ENCODE measurements at regions not wholly inside any gene's neighbourhood (a gene's known extent, or its start where the extent isn't known, plus 50 kb on each side); places are given as distances from the start of the nearest gene placed in this dataset.

DNA sequence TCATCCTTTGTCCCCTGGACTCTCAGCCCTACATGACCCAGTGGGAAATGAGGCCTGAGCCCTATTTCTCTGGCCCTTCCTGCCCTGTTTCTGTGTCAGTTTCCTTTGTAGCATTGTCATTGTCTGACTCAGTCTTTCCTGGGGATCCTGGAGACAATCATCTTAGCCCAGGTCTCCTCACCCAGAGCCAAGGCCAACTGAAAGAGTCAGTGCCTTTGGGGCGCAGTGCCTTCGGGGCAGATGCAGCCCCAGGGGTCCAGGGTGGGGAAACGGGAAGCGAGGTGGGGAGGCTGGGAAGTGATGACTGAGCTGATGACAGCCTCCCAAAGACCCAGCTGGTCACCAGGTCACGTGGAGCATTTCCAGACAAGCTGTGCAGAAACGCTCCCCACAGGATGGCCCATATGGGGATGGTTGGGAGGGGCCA lies 93.3 kb upstream of the SULF2 start:
- TF ChIP-seq, protein P1, sequence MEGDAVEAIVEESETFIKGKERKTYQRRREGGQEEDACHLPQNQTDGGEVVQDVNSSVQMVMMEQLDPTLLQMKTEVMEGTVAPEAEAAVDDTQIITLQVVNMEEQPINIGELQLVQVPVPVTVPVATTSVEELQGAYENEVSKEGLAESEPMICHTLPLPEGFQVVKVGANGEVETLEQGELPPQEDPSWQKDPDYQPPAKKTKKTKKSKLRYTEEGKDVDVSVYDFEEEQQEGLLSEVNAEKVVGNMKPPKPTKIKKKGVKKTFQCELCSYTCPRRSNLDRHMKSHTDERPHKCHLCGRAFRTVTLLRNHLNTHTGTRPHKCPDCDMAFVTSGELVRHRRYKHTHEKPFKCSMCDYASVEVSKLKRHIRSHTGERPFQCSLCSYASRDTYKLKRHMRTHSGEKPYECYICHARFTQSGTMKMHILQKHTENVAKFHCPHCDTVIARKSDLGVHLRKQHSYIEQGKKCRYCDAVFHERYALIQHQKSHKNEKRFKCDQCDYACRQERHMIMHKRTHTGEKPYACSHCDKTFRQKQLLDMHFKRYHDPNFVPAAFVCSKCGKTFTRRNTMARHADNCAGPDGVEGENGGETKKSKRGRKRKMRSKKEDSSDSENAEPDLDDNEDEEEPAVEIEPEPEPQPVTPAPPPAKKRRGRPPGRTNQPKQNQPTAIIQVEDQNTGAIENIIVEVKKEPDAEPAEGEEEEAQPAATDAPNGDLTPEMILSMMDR (IDR thresholded peaks at IDR 0.05) = no peak

DNA sequence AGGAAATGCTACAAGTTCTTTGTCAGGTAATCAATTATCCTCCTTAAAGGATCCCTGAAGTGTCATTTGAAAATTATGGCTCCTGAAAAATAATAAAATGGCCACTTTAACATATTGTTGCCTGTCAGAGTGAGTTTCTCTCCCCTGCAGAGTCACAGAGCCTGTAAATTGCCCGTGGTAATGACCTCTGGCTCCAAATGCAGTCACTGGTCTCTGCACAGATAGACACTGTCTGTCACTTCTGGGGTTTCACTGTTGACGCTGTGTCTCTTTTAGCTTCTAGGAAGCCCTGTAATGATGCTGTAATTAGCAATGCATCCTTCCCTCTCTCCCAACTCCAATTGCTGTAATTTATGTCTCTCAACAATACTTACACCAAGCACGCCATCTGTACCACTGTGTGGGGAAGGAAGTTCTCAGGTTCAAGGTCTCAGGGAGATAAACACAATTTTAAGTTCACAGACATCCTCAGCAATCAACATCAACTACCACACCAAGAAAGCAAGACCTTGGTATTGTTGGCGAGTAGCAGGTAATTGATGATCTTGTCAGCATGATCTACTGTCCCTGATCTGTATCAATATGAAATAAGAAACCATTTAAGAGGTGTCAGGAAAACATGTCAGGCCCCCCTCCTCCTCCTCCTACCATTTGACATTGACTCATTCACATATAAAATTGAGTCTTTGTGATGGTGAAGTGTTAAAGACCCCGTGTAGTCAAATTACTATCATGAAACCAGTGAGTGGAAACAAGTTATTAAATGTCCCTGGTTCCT lies 91.2 kb upstream of the SULF2 start:
- TF ChIP-seq, protein P1 (IDR thresholded peaks at IDR 0.05) = no peak

DNA sequence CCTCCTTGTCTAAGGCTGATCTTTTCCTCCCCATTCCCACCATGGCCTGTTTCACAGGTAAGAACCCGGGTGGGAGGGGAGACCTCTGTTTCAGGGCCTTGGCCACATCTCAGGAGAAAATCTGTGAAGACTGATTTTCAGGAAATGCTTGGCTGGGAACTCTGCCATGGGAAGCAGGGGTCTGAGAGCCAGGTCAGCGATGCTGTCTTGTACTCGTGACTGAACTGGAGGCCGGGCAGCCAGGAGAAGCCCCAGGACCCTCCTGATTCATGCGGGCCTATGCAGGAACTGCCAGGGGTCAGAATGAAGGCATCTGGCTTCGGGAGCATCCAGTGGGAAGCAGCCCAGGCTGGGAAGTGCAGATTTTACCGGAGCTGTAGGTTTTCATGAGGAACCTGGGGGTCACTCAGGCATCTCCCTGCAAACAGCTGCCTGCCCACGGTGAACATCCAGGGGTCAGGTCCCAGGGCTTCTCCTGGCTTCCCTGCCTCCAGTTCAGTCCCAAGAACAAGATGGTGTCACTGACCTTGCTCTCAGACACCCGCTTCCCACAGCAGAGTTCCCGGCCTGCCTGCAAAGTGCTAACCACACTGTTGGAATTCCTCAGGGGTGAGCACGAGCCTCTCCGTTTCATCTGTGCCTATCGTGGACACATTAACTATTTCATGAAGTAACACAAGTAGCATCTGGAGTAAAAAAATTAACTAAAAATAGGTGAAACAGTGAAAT lies 90.2 kb upstream of the SULF2 start:
- TF ChIP-seq, protein P1 (IDR thresholded peaks at IDR 0.05) = no peak

DNA sequence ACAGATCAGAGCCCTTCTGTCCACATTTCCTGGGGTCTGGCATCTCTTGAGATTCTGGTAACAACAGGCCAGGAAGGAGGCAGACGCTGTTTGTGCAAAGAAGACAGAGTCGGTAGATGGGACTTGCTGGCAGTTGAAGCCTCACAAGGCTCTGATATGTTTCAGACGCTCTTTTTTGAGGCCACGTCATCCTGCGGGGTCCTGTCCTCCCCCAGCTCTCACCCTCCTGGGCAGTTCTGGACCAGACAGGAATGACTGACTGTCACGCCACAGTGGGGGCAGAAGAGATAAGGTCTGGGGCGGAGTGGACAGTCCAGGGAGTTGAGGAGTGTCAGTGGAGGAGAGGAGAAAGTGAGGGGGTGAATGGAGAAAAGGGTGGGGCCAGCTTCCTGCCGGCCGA lies 87.1 kb upstream of the SULF2 start:
- TF ChIP-seq, protein P1 (IDR thresholded peaks at IDR 0.05) = no peak

DNA sequence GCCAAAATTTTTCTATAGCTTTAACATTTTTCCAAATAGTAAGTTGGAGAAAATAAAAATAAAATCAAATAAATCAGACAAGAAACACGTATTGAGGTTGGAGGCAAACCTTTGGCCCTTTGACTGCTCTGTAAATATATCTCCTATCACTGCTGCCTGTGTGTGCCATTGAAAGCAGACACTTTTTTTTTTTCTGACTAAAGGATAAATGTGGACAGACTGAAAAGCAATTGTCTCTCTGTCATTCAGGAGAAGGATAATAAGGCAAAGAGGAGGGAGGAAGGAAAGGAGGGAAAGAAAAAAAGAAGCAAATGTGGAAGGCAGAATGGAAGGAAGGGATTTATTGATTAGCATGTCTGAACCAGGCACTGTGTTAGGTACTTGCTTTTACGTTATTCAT lies 85.2 kb upstream of the SULF2 start:
- TF ChIP-seq, protein P1 (IDR thresholded peaks at IDR 0.05) = no peak

DNA sequence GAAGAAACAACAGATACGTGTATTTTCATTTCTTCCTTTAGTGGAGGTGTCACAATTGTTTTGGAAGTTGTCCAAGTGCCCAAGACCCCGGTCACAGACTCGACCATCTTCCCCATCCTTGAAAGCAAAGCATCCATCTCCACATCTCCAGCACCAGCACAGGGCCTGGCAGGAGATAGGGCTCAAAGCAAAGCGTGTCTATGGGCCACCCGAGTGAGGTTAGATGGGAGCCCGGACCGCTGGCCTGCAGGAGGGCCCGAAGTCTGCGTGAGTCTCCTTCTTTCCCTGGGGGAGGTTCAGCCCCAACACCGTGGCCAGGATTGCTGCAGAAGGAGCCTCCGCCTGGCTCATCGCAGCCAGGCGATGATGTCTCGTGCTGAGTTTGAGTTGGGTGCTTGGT lies 83.5 kb upstream of the SULF2 start:
- TF ChIP-seq, protein P1 (IDR thresholded peaks at IDR 0.05) = no peak

DNA sequence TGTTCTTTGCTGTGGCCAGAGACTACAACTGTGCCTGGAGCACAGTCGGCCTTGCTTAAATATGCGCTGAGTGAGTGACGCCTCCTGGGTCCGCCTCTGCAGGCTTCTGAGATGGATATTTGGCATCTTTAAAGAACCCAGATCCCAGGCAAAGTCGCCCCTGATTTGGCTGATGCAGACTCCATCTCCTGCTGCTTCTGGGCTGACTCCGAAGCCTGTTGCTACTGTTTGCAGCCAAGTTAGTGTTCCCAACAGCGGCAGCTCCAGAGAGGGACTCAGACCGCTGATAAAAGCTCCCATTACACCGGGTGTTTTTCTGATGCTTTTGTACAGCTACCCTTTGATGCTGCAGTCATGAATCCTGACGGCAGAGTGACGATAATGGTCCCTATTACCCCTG lies 83.0 kb upstream of the SULF2 start:
- TF ChIP-seq, protein P1 (IDR thresholded peaks at IDR 0.05) = no peak
